ENCODE measurements at regions not wholly inside any gene's neighbourhood (a gene's known extent, or its start where the extent isn't known, plus 50 kb on each side); places are given as distances from the start of the nearest gene placed in this dataset.

DNA sequence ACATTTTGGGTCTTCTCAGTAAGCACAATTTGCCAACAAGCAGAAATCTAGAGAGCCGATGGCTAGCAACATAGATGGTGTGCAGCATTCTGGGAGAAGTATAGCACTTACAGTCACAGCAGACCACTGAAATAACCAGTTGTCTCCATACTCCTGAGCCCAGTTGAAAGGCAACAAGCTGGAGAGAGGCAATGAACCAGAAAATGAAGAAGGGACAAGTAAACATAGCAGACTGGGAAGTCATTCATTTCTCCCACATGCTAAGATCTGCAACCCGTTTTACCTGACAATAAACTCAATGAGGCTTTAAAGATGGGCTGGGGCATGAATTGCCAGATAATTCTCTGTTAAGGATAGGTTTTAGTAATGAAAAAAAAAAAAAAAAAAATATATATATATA, 575.6 kb upstream of the GRAMD2B start:
- TF ChIP-seq, protein P1, sequence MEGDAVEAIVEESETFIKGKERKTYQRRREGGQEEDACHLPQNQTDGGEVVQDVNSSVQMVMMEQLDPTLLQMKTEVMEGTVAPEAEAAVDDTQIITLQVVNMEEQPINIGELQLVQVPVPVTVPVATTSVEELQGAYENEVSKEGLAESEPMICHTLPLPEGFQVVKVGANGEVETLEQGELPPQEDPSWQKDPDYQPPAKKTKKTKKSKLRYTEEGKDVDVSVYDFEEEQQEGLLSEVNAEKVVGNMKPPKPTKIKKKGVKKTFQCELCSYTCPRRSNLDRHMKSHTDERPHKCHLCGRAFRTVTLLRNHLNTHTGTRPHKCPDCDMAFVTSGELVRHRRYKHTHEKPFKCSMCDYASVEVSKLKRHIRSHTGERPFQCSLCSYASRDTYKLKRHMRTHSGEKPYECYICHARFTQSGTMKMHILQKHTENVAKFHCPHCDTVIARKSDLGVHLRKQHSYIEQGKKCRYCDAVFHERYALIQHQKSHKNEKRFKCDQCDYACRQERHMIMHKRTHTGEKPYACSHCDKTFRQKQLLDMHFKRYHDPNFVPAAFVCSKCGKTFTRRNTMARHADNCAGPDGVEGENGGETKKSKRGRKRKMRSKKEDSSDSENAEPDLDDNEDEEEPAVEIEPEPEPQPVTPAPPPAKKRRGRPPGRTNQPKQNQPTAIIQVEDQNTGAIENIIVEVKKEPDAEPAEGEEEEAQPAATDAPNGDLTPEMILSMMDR (IDR thresholded peaks at IDR 0.05), result no peak
- TF ChIP-seq POLR2A (IDR thresholded peaks at IDR 0.05), result no peak
